ENCODE measurements at regions not wholly inside any gene's neighbourhood (a gene's known extent, or its start where the extent isn't known, plus 50 kb on each side); places are given as distances from the start of the nearest gene placed in this dataset.
"Not testable (repeated sequence)": the region's sequence is repeated elsewhere in the genome, so short reads cannot be mapped to it uniquely, and the experiment has no call there.

GRCh38 chr3:22334996-22335395 is 584.0 kb upstream of the ZNF385D start:
- no peak for DNase-seq

- DNase-seq = no peak
Measured at GRCh38 chr3:22349215-22349851, 598.3 kb upstream of the ZNF385D start.

GRCh38 chr3:22351806-22352205 is 600.8 kb upstream of the ZNF385D start:
- no peak for DNase-seq

GRCh38 chr3:22353126-22353525 is 602.1 kb upstream of the ZNF385D start:
- DNase-seq = no peak

GRCh38 chr3:22358334-22358733 is 607.3 kb upstream of the ZNF385D start:
- DNase-seq = no peak

GRCh38 chr3:22360164-22360563 is 609.2 kb upstream of the ZNF385D start:
- DNase-seq = peak; percentile 21

- no peak for DNase-seq
Measured at GRCh38 chr3:22360970-22361369, 610.0 kb upstream of the ZNF385D start.

- no peak for DNase-seq
Measured at GRCh38 chr3:22361521-22361920, 610.5 kb upstream of the ZNF385D start.

- no peak for DNase-seq
Measured at GRCh38 chr3:22364851-22365250, 613.8 kb upstream of the ZNF385D start.

GRCh38 chr3:22366781-22367180 is 615.8 kb upstream of the ZNF385D start:
- DNase-seq = no peak

- DNase-seq = no peak
Measured at GRCh38 chr3:22371036-22371435, 620.0 kb upstream of the ZNF385D start.

GRCh38 chr3:22371607-22372291 is 620.7 kb upstream of the ZNF385D start:
- peak; percentile 28 for DNase-seq

GRCh38 chr3:22372292-22373062 is 621.5 kb upstream of the ZNF385D start:
- DNase-seq = peak; percentile 35

GRCh38 chr3:22373182-22373581 is 622.2 kb upstream of the ZNF385D start:
- no peak for DNase-seq

GRCh38 chr3:22373827-22374226 is 622.8 kb upstream of the ZNF385D start:
- DNase-seq = no peak

GRCh38 chr3:22377421-22377820 is 626.4 kb upstream of the ZNF385D start:
- no peak for DNase-seq

- DNase-seq = no peak
Measured at GRCh38 chr3:22378869-22379268, 627.9 kb upstream of the ZNF385D start.

GRCh38 chr3:22380253-22380652 is 629.2 kb upstream of the ZNF385D start:
- DNase-seq = no peak

GRCh38 chr3:22381564-22381963 is 630.6 kb upstream of the ZNF385D start:
- DNase-seq = not testable (repeated sequence)

GRCh38 chr3:22383285-22383684 is 632.3 kb upstream of the ZNF385D start:
- DNase-seq = no peak

GRCh38 chr3:22386107-22386506 is 635.1 kb upstream of the ZNF385D start:
- no peak for DNase-seq

- no peak for DNase-seq
Measured at GRCh38 chr3:22392286-22392685, 641.3 kb upstream of the ZNF385D start.

GRCh38 chr3:22392859-22393258 is 641.8 kb upstream of the ZNF385D start:
- no peak for DNase-seq

- no peak for DNase-seq
Measured at GRCh38 chr3:22399566-22399965, 648.6 kb upstream of the ZNF385D start.

Data from femur (tissue), 1 donor.